Heart right ventricle (tissue), 16 donors: ENCODE measurements at regions not wholly inside any gene's neighbourhood (a gene's known extent, or its start where the extent isn't known, plus 50 kb on each side); places are given as distances from the start of the nearest gene placed in this dataset.
A peak's percentile ranks its signal among the peaks of the same experiment; 100 is the strongest.

ENCODE experiments used
- ATAC-seq, 8 donors: fragments of 200-7000 bp; cut with Tn5 transposase; one replicate each; pipeline ENCODE4 v1.9.1; 2020; ENCODE audit warnings: mild to moderate bottlenecking in 8 of 8, moderate library complexity in 8 of 8, moderate number of reproducible peaks in 1 of 8
- DNase-seq, 2 donors: peaks; one replicate each; pipeline ENCODE4 v3.0.0-alpha.2; 2020
- H3K27ac ChIP-seq, 10 donors: fragments of 200-600 bp; sonication (generic) in 2 of 10; one replicate each; pipeline versions ENCODE4 v1.5.0 to v1.8.0; 2020 to 2022; ENCODE audit warnings: mild to moderate bottlenecking in 3 of 10
- H3K27me3 ChIP-seq, 7 donors: fragments of 200-600 bp; one replicate each; pipeline ENCODE4 v1.8.0; 2021 to 2022; ENCODE audit warnings: mild to moderate bottlenecking in 2 of 7
- H3K36me3 ChIP-seq, 9 donors: fragments of 200-600 bp; sonication (generic) in 1 of 9; one replicate each; pipeline versions ENCODE4 v1.5.0 to v1.8.0; 2020 to 2022; ENCODE audit warnings: mild to moderate bottlenecking in 2 of 9
- H3K4me1 ChIP-seq, 9 donors: fragments of 200-600 bp; sonication (generic) in 1 of 9; one replicate each; pipeline versions ENCODE4 v1.5.0 to v1.8.0; 2020 to 2022; ENCODE audit warnings: mild to moderate bottlenecking in 4 of 9
- H3K4me3 ChIP-seq, 10 donors: fragments of 200-600 bp; sonication (generic) in 2 of 10; one replicate each; pipeline versions ENCODE4 v1.5.0 to v1.8.0; 2020 to 2022; ENCODE audit warnings: mild to moderate bottlenecking in 7 of 10, moderate library complexity in 2 of 10
- H3K9me3 ChIP-seq, 11 donors: fragments of 200-600 bp in 10 of 11; sonication (generic) in 2 of 11; one replicate each; pipeline versions ENCODE4 v1.5.0 to v1.8.0; 2013 to 2022; ENCODE audit warnings: mild to moderate bottlenecking in 2 of 11, control low read depth in 1 of 11, moderate library complexity in 1 of 11
- WGBS, 2 donors: extraction: QIAGEN DNeasy Blood & Tissue Kit; methylation state at CpG; one replicate each; pipeline ENCODE4 v1.1.7; 2013; ENCODE audit warnings: inconsistent platforms in 1 of 2; 5-methylcytosine and 5-hydroxymethylcytosine counted together
- intact Hi-C, 10 donors: fragments of 100-400 bp; cut with DNase I; formaldehyde crosslinking; loops; one replicate each; pipeline versions ENCODE4 v1.11.1 to v1.14.2; 2022
- TF ChIP-seq, protein P1 (sequence below), 9 donors: fragments of 200-600 bp; sonication (generic) in 2 of 9; IDR thresholded peaks; one replicate each; pipeline versions ENCODE4 v1.5.0 to v1.8.0; 2021 to 2022; ENCODE audit warnings: antibody characterized with exemption in 9 of 9, mild to moderate bottlenecking in 5 of 9, moderate library complexity in 1 of 9
- donor health status: Arrhythmogenic right ventricular cardiomyopathy.
- donor health status: ischemic (EF 13 %, LVEDD 7.1; RV severe dilation, severe dysfunction).
- donor health status: healthy with polysubstance abuse.
- donor health status: DM: no; HTN: yes; CAD: no.
- donor health status: DM: no; HTN: no; CAD: no.
- donor health status: ischemic (EF 25% LVEDD 6.9; RV normal size, moderate dysfunction).
- donor health status: ischemic (EF 25% LVEDD 5.7; RV mildly dilated, moderate dysfunction).
- donor health status: healthy.
- donor health status: DM: yes; HTN: yes; CAD: no.
- donor health status: Ischemic cardiomyopathy.
- donor health status: ischemic (EF 35%, LVEDD 5.7; RV mildly dilated, moderate dysfunction).
- donor health status: nonischemic (EF 11% LVEDD 7.7; RV severe dilation, severe dysfunction).
- donor health status: DM: yes; HTN: yes; CAD: no.
- donor health status: PGD.
- donor health status: ischemic (EF 29% LVEDD 5.4; RV normal size, mild dysfunction).
- donor health status: nonischemic (EF 23%, LVEDD 6.1; RV moderate dilation, normal function).

DNA sequence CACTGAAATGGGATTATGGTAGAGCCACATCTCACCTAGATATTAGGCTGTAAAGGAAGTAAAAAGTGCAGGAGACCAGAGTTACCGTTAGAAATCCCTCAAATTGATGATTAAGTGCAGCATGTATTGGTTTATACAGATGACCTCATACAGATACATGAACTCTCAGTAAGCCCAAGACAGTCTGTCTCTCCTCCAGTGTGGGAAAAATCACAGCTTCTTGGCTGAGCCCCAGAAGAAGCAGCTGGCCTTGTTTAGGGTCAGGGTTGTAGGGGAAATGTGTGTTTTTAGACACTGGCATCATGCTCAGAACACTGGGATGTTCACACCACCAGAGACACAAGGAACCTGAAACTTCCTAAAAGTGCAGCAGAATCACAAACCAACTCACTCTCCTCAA lies 135.9 kb downstream of the KATNIP start:
- ATAC-seq (no peak), DNase-seq (no peak)
- 46 to 72% methylated on average over 1 of the region's 1 CpG for WGBS, 2 donors
- Histone ChIP-seq H3K4me1 (peaks cover 0 to 11% (median 3%) of the 10 kb centered on the region in 9 donors), H3K27me3 (no peaks in the 10 kb centered on the region), H3K4me3 (no peak overlapping the region), H3K9me3 (no peaks in the 10 kb centered on the region), H3K36me3 (peaks cover 0 to 37% (median 10%) of the 10 kb centered on the region in 9 donors), H3K27ac (no peak overlapping the region)
- TF ChIP-seq, protein P1, sequence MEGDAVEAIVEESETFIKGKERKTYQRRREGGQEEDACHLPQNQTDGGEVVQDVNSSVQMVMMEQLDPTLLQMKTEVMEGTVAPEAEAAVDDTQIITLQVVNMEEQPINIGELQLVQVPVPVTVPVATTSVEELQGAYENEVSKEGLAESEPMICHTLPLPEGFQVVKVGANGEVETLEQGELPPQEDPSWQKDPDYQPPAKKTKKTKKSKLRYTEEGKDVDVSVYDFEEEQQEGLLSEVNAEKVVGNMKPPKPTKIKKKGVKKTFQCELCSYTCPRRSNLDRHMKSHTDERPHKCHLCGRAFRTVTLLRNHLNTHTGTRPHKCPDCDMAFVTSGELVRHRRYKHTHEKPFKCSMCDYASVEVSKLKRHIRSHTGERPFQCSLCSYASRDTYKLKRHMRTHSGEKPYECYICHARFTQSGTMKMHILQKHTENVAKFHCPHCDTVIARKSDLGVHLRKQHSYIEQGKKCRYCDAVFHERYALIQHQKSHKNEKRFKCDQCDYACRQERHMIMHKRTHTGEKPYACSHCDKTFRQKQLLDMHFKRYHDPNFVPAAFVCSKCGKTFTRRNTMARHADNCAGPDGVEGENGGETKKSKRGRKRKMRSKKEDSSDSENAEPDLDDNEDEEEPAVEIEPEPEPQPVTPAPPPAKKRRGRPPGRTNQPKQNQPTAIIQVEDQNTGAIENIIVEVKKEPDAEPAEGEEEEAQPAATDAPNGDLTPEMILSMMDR (IDR thresholded peaks at IDR 0.05): no peak
- intact Hi-C loops: loop anchor here in 1 of 10 donors (10.0 kb wide), 1 partner anchor 389 kb away; no protein-coding TSS in a partner anchor

DNA sequence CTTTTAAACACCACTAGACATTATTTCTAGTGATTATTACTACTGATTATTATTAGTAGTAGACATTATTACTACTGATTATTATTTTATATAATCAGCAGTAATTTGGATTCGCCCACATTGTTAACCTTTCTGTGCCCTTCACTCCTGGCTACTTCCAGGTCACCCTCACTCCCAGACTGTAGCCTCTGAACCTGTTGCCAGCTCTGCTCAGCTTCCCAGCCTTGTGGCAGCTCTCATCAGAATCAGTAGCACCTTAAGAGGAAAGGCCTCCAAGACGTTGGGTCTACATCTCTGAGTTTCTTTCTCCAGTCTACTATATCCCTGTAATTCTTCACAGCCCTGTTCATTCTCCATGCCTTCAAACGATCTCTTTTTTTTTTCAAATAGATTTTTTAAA lies 137.0 kb downstream of the KATNIP start:
- peak in 1 of 8 donors; percentile 58 for ATAC-seq
- no peak overlapping the region for H3K4me3 ChIP-seq
- H3K4me1 ChIP-seq: peaks cover 0 to 11% (median 3%) of the 10 kb centered on the region in 9 donors
- no peaks in the 10 kb centered on the region for H3K27me3 ChIP-seq
- WGBS, 2 donors: 68 to 71% methylated on average over 3 of the region's 3 CpGs
- no peaks in the 10 kb centered on the region for H3K9me3 ChIP-seq
- TF ChIP-seq, protein P1 (IDR thresholded peaks at IDR 0.05): no peak
- intact Hi-C loops: loop anchor here in 1 of 10 donors (10.0 kb wide), 1 partner anchor 388 kb away; no protein-coding TSS in a partner anchor
- peaks cover 0 to 26% (median 9%) of the 10 kb centered on the region in 9 donors for H3K36me3 ChIP-seq
- peak overlapping the region in 3 of 10 donors; percentile 8 to 28 (median 12) for H3K27ac ChIP-seq
- no peak for DNase-seq

DNA sequence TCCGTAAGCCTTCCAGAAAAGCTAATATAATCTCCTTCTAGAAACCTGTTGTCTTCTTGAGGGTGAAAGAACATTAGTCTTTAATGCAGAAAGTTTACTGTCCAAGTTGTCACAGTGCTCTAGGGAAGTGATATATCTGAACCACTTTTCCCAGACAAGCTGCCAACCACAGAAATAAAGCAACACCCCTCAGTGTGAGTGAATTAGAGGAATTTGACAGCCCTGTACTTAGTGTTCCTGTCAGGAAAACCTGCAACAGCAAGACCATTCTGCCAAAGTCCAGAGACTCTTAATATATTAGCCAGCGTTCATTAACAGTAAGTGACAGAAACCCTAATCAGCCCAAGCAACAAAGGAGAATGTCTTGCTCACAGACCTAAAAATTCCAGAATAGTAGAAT lies 137.7 kb downstream of the KATNIP start:
- 62 to 67% methylated on average over 2 of the region's 2 CpGs for WGBS, 2 donors

DNA sequence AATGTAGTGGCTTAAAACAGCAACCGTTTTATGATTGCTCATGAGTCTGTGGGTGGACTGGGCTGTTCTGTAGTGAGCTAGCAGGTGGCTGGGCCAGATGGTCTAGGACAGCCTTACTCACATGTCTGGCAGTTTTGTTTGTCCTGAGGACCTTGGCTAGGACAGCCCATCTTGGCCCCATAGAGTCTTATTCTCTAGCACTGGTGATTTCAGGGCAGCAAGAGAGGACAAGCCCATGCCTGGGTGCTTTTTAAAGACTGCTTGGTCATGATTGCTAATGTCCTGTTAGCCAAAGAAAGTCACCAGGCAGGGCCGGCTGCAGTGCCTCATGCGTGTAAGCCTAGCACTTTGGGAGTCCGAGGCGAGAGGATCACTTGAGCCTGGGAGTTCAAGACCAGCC lies 139.8 kb downstream of the KATNIP start:
- intact Hi-C loops: loop anchor here in 1 of 10 donors (10.0 kb wide), 1 partner anchor 385 kb away; no protein-coding TSS in a partner anchor
- no peaks in the 10 kb centered on the region for H3K9me3 ChIP-seq
- peaks cover 0 to 5% (median 0%) of the 10 kb centered on the region in 9 donors for H3K36me3 ChIP-seq
- no peak overlapping the region for H3K4me3 ChIP-seq
- H3K27me3 ChIP-seq: no peaks in the 10 kb centered on the region
- TF ChIP-seq, protein P1 (IDR thresholded peaks at IDR 0.05): no peak
- WGBS, 2 donors: 92 to 93% methylated on average over 5 of the region's 5 CpGs
- peaks cover 0 to 11% (median 3%) of the 10 kb centered on the region in 9 donors for H3K4me1 ChIP-seq
- ATAC-seq (peak in 5 of 8 donors; percentile 43 to 60 (median 51)), DNase-seq (no peak)
- no peak overlapping the region for H3K27ac ChIP-seq

More for the DNA sequence above, 137.7 kb downstream of the KATNIP start:
- intact Hi-C loops: loop anchor here in 1 of 10 donors (10.0 kb wide), 1 partner anchor 387 kb away; no protein-coding TSS in a partner anchor
- DNase-seq (no peak), ATAC-seq (peak in 5 of 8 donors; percentile 54 to 89 (median 74))
- Histone ChIP-seq H3K4me1 (peaks cover 0 to 11% (median 3%) of the 10 kb centered on the region in 9 donors), H3K27ac (peak overlapping the region in 4 of 10 donors; percentile 5 to 28 (median 10)), H3K27me3 (no peaks in the 10 kb centered on the region), H3K9me3 (no peaks in the 10 kb centered on the region), H3K36me3 (peaks cover 0 to 19% (median 2%) of the 10 kb centered on the region in 9 donors), H3K4me3 (no peak overlapping the region)
- TF ChIP-seq, protein P1 (IDR thresholded peaks at IDR 0.05): no peak
